HL-60 (cell line): ENCODE measurements at regions not wholly inside any gene's neighbourhood (a gene's known extent, or its start where the extent isn't known, plus 50 kb on each side); places are given as distances from the start of the nearest gene placed in this dataset.

ENCODE experiments used
- DNase-seq, 2 experiments: peaks; one replicate each; pipeline ENCODE4 v3.0.0-alpha.2; 2010 to 2020; ENCODE audit warnings: low read depth in 1 of 2, low spot score in 1 of 2
- H3K27ac ChIP-seq: fragments of 250-450 bp; sonication (Bioruptor Pico); replicated peaks from 2 replicates; pipeline ENCODE4 v1.5.1; 2020; ENCODE audit warnings: mild to moderate bottlenecking, moderate library complexity
- H3K27me3 ChIP-seq: fragments of 250-450 bp; sonication (Bioruptor Pico); 2 replicates; pipeline ENCODE4 v1.5.1; 2021; ENCODE audit warnings: mild to moderate bottlenecking, moderate library complexity; ENCODE audit not compliant: insufficient read depth, poor library complexity, severe bottlenecking
- H3K4me3 ChIP-seq: replicated peaks from 2 replicates; pipeline ENCODE4 v1.5.1; 2011; ENCODE audit warnings: mild to moderate bottlenecking, control low read depth, low read length; ENCODE audit not compliant: insufficient read depth
- GABPA ChIP-seq: IDR thresholded peaks from 2 replicates; pipeline ENCODE4 v1.6.1; 2012; ENCODE audit warnings: low read depth
- POLR2AphosphoS5 ChIP-seq: IDR thresholded peaks from 2 replicates; pipeline ENCODE4 v1.6.1; 2012; ENCODE audit warnings: low read depth
- SPI1 ChIP-seq: IDR thresholded peaks from 2 replicates; pipeline ENCODE4 v1.6.1; 2012; ENCODE audit warnings: low read depth, mild to moderate bottlenecking, borderline replicate concordance
- TF ChIP-seq, protein P1 (sequence below): IDR thresholded peaks from one replicate; pipeline ENCODE4 v1.5.1; 2011; ENCODE audit warnings: low read length, control low read depth, inconsistent platforms; ENCODE audit not compliant: insufficient read depth
- TF ChIP-seq, protein P2 (sequence below): IDR thresholded peaks from 2 replicates; pipeline ENCODE4 v1.6.1; 2012; ENCODE audit warnings: low read depth; ENCODE audit not compliant: insufficient replicate concordance

DNA sequence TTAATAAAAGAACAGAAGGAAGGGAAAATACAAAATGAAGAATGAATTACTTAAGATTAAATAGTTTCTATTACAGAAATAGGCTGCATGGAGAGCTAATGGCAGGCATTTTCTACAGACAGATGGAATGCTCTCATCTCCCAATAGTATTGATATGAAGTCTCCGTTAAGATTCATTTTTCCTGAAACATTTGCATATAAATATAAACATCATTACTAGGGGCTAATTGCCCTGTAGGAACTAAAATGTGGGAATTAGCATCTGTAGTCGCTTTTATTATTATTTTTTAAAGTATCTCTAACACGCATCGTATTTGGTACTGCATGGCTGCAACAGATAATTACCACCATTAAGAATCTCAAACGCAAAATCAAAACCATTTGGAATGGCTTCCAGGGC is 2275.5 kb downstream of the MAT2B start:
- Histone ChIP-seq H3K27ac (no peak overlapping the region), H3K4me3 (no peak overlapping the region), H3K27me3 (no peaks in the 10 kb centered on the region)
- TF ChIP-seq, protein P1, sequence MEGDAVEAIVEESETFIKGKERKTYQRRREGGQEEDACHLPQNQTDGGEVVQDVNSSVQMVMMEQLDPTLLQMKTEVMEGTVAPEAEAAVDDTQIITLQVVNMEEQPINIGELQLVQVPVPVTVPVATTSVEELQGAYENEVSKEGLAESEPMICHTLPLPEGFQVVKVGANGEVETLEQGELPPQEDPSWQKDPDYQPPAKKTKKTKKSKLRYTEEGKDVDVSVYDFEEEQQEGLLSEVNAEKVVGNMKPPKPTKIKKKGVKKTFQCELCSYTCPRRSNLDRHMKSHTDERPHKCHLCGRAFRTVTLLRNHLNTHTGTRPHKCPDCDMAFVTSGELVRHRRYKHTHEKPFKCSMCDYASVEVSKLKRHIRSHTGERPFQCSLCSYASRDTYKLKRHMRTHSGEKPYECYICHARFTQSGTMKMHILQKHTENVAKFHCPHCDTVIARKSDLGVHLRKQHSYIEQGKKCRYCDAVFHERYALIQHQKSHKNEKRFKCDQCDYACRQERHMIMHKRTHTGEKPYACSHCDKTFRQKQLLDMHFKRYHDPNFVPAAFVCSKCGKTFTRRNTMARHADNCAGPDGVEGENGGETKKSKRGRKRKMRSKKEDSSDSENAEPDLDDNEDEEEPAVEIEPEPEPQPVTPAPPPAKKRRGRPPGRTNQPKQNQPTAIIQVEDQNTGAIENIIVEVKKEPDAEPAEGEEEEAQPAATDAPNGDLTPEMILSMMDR = no peak
- TF ChIP-seq GABPA (no peak), SPI1 (no peak), POLR2AphosphoS5 (no peak)
- TF ChIP-seq, protein P2, sequence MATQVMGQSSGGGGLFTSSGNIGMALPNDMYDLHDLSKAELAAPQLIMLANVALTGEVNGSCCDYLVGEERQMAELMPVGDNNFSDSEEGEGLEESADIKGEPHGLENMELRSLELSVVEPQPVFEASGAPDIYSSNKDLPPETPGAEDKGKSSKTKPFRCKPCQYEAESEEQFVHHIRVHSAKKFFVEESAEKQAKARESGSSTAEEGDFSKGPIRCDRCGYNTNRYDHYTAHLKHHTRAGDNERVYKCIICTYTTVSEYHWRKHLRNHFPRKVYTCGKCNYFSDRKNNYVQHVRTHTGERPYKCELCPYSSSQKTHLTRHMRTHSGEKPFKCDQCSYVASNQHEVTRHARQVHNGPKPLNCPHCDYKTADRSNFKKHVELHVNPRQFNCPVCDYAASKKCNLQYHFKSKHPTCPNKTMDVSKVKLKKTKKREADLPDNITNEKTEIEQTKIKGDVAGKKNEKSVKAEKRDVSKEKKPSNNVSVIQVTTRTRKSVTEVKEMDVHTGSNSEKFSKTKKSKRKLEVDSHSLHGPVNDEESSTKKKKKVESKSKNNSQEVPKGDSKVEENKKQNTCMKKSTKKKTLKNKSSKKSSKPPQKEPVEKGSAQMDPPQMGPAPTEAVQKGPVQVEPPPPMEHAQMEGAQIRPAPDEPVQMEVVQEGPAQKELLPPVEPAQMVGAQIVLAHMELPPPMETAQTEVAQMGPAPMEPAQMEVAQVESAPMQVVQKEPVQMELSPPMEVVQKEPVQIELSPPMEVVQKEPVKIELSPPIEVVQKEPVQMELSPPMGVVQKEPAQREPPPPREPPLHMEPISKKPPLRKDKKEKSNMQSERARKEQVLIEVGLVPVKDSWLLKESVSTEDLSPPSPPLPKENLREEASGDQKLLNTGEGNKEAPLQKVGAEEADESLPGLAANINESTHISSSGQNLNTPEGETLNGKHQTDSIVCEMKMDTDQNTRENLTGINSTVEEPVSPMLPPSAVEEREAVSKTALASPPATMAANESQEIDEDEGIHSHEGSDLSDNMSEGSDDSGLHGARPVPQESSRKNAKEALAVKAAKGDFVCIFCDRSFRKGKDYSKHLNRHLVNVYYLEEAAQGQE = no peak
- no peak for DNase-seq

DNA sequence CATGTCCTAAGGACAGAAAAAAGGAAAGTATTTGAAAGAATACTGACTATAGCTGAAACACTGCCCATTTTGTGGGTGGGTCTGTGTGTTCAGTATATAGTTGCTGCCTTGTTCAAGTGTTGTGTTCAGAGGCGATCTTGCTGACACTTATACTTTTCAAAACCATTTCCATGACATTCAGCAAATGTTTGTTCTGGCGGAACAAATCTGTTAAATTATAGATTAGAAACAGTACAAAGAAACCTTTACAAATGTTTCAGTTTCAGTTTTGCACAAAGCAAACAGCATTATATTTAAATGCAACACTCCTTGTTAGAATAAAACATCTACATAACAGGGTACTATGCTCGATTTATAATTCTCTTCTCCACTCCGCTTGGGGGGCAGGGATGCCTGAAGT is 2276.3 kb downstream of the MAT2B start:
- Histone ChIP-seq H3K27ac (no peak overlapping the region), H3K4me3 (no peak overlapping the region), H3K27me3 (no peaks in the 10 kb centered on the region)
- no peak for DNase-seq
- TF ChIP-seq GABPA = no peak
- TF ChIP-seq, protein P2 = no peak
- no peak for TF ChIP-seq POLR2AphosphoS5
- no peak for TF ChIP-seq SPI1

DNA sequence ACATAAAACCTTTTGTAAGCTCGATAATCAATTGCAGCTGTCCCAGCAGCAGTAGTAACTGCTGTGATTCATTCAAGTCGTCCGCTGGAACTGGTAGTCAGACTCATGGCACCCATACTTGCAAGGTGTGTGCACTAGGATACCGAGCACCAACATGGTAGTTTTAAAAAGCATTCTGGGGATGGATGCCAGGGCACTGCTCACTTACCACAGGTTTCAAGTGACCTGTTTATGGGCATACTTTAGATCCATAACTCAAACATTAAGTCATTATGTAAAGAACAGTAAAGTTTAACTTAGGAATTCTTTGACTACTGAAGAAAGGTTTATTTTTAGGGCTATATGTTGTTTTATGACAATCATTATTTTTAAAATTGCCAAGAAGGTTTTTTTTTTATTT is 2277.6 kb downstream of the MAT2B start:
- TF ChIP-seq, protein P1 = no peak
- TF ChIP-seq, protein P2 = no peak
- no peak for TF ChIP-seq SPI1
- TF ChIP-seq GABPA = no peak
- TF ChIP-seq POLR2AphosphoS5 = no peak
- Histone ChIP-seq H3K27ac (no peak overlapping the region), H3K27me3 (no peaks in the 10 kb centered on the region), H3K4me3 (no peak overlapping the region)
- DNase-seq = no peak

DNA sequence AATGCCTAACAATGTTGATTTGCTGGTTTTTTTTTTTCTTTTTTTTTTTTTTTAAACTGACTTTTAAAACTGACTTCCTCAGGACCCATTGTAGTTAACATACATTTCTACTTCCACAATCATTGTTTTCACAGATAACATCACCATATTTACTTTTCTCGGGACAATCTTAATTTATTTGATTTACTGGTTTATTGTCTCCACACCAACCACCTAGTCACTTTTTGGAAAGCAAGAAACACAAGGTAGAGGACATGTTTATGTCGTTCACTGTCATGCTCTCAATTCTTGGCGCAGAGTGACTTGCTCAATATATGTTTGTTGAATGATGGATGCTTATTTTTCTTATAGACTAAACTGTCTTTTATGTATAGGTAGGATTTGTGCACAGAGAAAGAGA is 2280.7 kb downstream of the MAT2B start:
- Histone ChIP-seq H3K27me3 (no peaks in the 10 kb centered on the region), H3K27ac (no peak overlapping the region), H3K4me3 (no peak overlapping the region)
- DNase-seq = no peak
- TF ChIP-seq SPI1 (no peak), GABPA (no peak), POLR2AphosphoS5 (no peak)
- TF ChIP-seq, protein P2 = no peak
- TF ChIP-seq, protein P1 = no peak
